GM12878 (cell line): ENCODE measurements at regions not wholly inside any gene's neighbourhood (a gene's known extent, or its start where the extent isn't known, plus 50 kb on each side); places are given as distances from the start of the nearest gene placed in this dataset.
"Not testable (repeated sequence)": the region's sequence is repeated elsewhere in the genome, so short reads cannot be mapped to it uniquely, and the experiment has no call there.

Experiments used
- ATF7 ChIP-seq: fragments of 450-650 bp; IDR thresholded peaks from 2 replicates; pipeline ENCODE4 v1.6.1; 2016; ENCODE audit warnings: low read depth, mild to moderate bottlenecking
- CHD4 ChIP-seq: fragments of 200-600 bp; sonication (generic); IDR thresholded peaks from 2 replicates; pipeline ENCODE4 v1.6.1; 2016; ENCODE audit warnings: mild to moderate bottlenecking
- CTCF ChIP-seq, 3 experiments: IDR thresholded peaks in 2 of 3; conservative IDR thresholded peaks in 1 of 3; 2 replicates each; pipeline ENCODE4 v1.5.1; 2011; ENCODE audit warnings: low read depth in 3 of 3, low read length in 3 of 3, mild to moderate bottlenecking in 3 of 3, control low read depth in 2 of 3, moderate library complexity in 2 of 3, inconsistent platforms in 1 of 3, mixed read lengths in 1 of 3; ENCODE audit not compliant: control insufficient read depth in 2 of 3, insufficient read depth in 1 of 3; ENCODE audit errors: extremely low read depth in 1 of 3
- EZH2 ChIP-seq: IDR thresholded peaks from 2 replicates; pipeline ENCODE4 v1.6.1; 2012; ENCODE audit warnings: low read depth, mild to moderate bottlenecking, control low read depth, inconsistent platforms, low read length, borderline replicate concordance; ENCODE audit not compliant: control insufficient read depth
- KAT2A ChIP-seq: conservative IDR thresholded peaks from 2 replicates; pipeline ENCODE4 v1.6.1; 2011; ENCODE audit warnings: low read depth, low read length; ENCODE audit not compliant: control insufficient read depth
- MAX ChIP-seq: IDR thresholded peaks from 2 replicates; pipeline ENCODE4 v1.6.1; 2012; ENCODE audit warnings: low read depth, low read length, improper control_type of control experiment
- NBN ChIP-seq: fragments of 450-650 bp; IDR thresholded peaks from 2 replicates; pipeline ENCODE4 v1.6.1; 2016
- PAX5 ChIP-seq: IDR thresholded peaks from 2 replicates; pipeline ENCODE4 v1.6.1; 2011; ENCODE audit warnings: low read depth, low read length, borderline replicate concordance
- POLR2A ChIP-seq: IDR thresholded peaks from 2 replicates; pipeline ENCODE4 v1.6.1; 2011; ENCODE audit warnings: low read depth, mild to moderate bottlenecking, low read length
- SPI1 ChIP-seq: IDR thresholded peaks from 2 replicates; pipeline ENCODE4 v1.6.1; 2011; ENCODE audit warnings: low read depth, mild to moderate bottlenecking, low read length, moderate library complexity, borderline replicate concordance; ENCODE audit not compliant: insufficient read depth
- ZNF384 ChIP-seq: IDR thresholded peaks from 2 replicates; pipeline ENCODE4 v1.6.1; 2012; ENCODE audit warnings: low read depth, mild to moderate bottlenecking, low read length, improper control_type of control experiment, borderline replicate concordance
- ZSCAN29 ChIP-seq: fragments of 450-650 bp; IDR thresholded peaks from 2 replicates; pipeline ENCODE4 v1.6.1; 2017; ENCODE audit warnings: mild to moderate bottlenecking, moderate library complexity

GRCh38 chr7:20501473-20501872, 114.0 kb upstream of the ABCB5 start:
- not testable (repeated sequence) for TF ChIP-seq SPI1; ZNF384; POLR2A; NBN; CTCF (IDR thresholded peaks at IDR 0.05 in 2 of 3, conservative IDR thresholded peaks at IDR 0.05 in 1 of 3; ENCODE audit: control insufficient read depth in 2 of 3, extremely low read depth in 1 of 3, insufficient read depth in 1 of 3, low read depth in 3 of 3, low read length in 3 of 3); ZSCAN29; ATF7; CHD4; PAX5; KAT2A; MAX; EZH2
